Suprapubic skin (tissue), 4 donors: ENCODE measurements at regions not wholly inside any gene's neighbourhood (a gene's known extent, or its start where the extent isn't known, plus 50 kb on each side); places are given as distances from the start of the nearest gene placed in this dataset.

Source experiments
- DNase-seq, 2 donors: peaks; one replicate each; pipeline ENCODE4 v3.0.0-alpha.2; 2019; ENCODE audit warnings: low spot score in 2 of 2
- H3K27ac ChIP-seq: fragments of 200-600 bp; sonication (generic); one replicate; pipeline ENCODE4 v1.5.1; 2019
- H3K27me3 ChIP-seq: fragments of 200-600 bp; sonication (generic); one replicate; pipeline ENCODE4 v1.5.1; 2019
- H3K36me3 ChIP-seq: fragments of 200-600 bp; sonication (generic); one replicate; pipeline ENCODE4 v1.5.1; 2019
- H3K4me1 ChIP-seq: fragments of 200-600 bp; sonication (generic); one replicate; pipeline ENCODE4 v1.5.1; 2019
- H3K4me3 ChIP-seq: fragments of 200-600 bp; sonication (generic); one replicate; pipeline ENCODE4 v1.5.1; 2019; ENCODE audit warnings: mild to moderate bottlenecking
- H3K9me3 ChIP-seq: fragments of 200-600 bp; sonication (generic); one replicate; pipeline ENCODE4 v1.5.1; 2019
- EP300 ChIP-seq: sonication (generic); formaldehyde crosslinking; IDR thresholded peaks from one replicate; pipeline ENCODE4 v1.6.1; 2017; ENCODE audit warnings: antibody characterized with exemption
- POLR2A ChIP-seq, 2 donors: fragments of 450-650 bp; IDR thresholded peaks; one replicate each; pipeline ENCODE4 v1.6.1; 2017; ENCODE audit warnings: antibody characterized with exemption in 2 of 2, mild to moderate bottlenecking in 2 of 2, moderate library complexity in 2 of 2
- POLR2AphosphoS5 ChIP-seq, 3 donors: sonication (generic); formaldehyde crosslinking; IDR thresholded peaks; one replicate each; pipeline ENCODE4 v1.6.1; 2017; ENCODE audit warnings: antibody characterized with exemption in 3 of 3
- WGBS: methylation state at CpG from one replicate; pipeline ENCODE4 v1.1.5; 2018; 5-methylcytosine and 5-hydroxymethylcytosine counted together
- TF ChIP-seq, protein P1 (sequence below), 2 donors: fragments of 200-600 bp in 1 of 2; fragments of 450-650 bp in 1 of 2; sonication (generic) in 1 of 2; IDR thresholded peaks; one replicate each; pipeline ENCODE4 v1.5.1; 2016 to 2019; ENCODE audit warnings: antibody characterized with exemption in 2 of 2, mild to moderate bottlenecking in 1 of 2, moderate library complexity in 1 of 2

DNA sequence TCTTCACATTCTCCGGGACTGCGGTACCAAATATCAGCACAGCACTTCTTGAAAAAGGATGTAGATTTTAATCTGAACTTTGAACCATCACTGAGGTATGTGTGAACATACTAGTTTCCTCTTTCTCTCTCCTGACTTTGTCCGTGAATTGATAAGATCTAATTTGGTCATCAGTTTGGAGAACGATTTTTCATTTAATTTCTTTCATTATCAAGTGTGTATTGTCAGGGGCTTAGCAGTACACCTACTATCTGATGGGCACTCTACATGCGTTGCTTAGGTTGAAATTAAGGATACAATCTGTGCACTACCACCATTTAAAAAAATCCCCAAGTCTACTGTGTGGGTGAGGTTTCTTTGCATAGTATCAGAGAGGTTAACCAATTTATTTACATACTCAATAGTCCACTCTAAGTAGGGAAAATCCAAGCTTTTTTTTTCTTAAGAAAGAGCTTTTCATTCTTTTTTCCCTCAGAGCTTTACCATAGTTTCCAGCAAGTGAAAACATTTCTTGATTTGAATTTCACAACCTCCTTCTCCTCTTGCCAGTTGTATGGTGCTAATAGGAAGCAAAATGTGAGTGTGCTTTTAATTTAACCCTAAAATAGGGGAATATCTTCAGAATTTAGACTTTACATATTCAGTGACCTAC lies 105.4 kb upstream of the ESR1 start:
- H3K4me3 ChIP-seq: no peak overlapping the region
- no peaks in the 10 kb centered on the region for H3K36me3 ChIP-seq
- no peaks in the 10 kb centered on the region for H3K27me3 ChIP-seq
- no peak for DNase-seq
- no peaks in the 10 kb centered on the region for H3K9me3 ChIP-seq
- peaks cover 15% of the 10 kb centered on the region for H3K4me1 ChIP-seq
- TF ChIP-seq EP300 (no peak), POLR2AphosphoS5 (IDR thresholded peaks at IDR 0.05) (no peak), POLR2A (IDR thresholded peaks at IDR 0.05) (no peak)
- TF ChIP-seq, protein P1, sequence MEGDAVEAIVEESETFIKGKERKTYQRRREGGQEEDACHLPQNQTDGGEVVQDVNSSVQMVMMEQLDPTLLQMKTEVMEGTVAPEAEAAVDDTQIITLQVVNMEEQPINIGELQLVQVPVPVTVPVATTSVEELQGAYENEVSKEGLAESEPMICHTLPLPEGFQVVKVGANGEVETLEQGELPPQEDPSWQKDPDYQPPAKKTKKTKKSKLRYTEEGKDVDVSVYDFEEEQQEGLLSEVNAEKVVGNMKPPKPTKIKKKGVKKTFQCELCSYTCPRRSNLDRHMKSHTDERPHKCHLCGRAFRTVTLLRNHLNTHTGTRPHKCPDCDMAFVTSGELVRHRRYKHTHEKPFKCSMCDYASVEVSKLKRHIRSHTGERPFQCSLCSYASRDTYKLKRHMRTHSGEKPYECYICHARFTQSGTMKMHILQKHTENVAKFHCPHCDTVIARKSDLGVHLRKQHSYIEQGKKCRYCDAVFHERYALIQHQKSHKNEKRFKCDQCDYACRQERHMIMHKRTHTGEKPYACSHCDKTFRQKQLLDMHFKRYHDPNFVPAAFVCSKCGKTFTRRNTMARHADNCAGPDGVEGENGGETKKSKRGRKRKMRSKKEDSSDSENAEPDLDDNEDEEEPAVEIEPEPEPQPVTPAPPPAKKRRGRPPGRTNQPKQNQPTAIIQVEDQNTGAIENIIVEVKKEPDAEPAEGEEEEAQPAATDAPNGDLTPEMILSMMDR (IDR thresholded peaks at IDR 0.05): no peak
- 80% methylated on average over 5 of the region's 5 CpGs for WGBS
- H3K27ac ChIP-seq: no peak overlapping the region

GRCh38 chr6:151702851-151703658 lies 104.4 kb upstream of the ESR1 start:
- no peak overlapping the region for H3K4me3 ChIP-seq
- TF ChIP-seq EP300: no peak
- TF ChIP-seq, protein P1 (IDR thresholded peaks at IDR 0.05): no peak
- H3K27ac ChIP-seq: no peak overlapping the region
- peaks cover 15% of the 10 kb centered on the region for H3K4me1 ChIP-seq
- no peaks in the 10 kb centered on the region for H3K36me3 ChIP-seq
- H3K9me3 ChIP-seq: no peaks in the 10 kb centered on the region
- WGBS: 33% methylated on average over 5 of the region's 5 CpGs
- no peaks in the 10 kb centered on the region for H3K27me3 ChIP-seq
- DNase-seq: no peak

DNA sequence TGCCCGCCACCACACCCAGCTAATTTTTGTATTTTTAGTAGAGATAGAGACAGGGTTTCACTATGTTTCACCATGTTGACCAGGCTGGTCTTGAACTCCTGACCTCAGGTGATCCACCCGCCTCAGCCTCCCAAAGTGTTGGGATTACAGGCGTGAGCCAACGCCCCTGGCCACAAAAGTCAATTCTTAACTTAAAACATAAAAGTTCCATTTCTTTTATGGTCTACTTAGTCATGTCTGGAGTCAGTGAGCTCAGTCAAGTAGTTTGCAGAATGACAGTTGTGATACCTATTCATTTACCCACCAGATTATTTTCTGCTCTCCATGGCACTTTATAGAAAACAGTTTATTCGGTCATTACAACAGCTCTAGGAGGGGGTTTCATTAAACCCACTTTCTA lies 103.1 kb upstream of the ESR1 start:
- Histone ChIP-seq H3K4me3 (no peak overlapping the region), H3K36me3 (no peaks in the 10 kb centered on the region), H3K27me3 (no peaks in the 10 kb centered on the region), H3K4me1 (peaks cover 8% of the 10 kb centered on the region), H3K9me3 (no peaks in the 10 kb centered on the region), H3K27ac (no peak overlapping the region)
- TF ChIP-seq EP300 (no peak), POLR2A (IDR thresholded peaks at IDR 0.05) (no peak), POLR2AphosphoS5 (IDR thresholded peaks at IDR 0.05) (no peak)
- TF ChIP-seq, protein P1 (IDR thresholded peaks at IDR 0.05): no peak
- DNase-seq: no peak
- whole genome bisulfite sequencing: 91% methylated on average over 5 of the region's 5 CpGs

GRCh38 chr6:151705993-151706733 lies 101.3 kb upstream of the ESR1 start:
- no peak for DNase-seq
- TF ChIP-seq EP300 (no peak), POLR2A (IDR thresholded peaks at IDR 0.05) (no peak), POLR2AphosphoS5 (IDR thresholded peaks at IDR 0.05) (no peak)
- TF ChIP-seq, protein P1 (IDR thresholded peaks at IDR 0.05): no peak
- Histone ChIP-seq H3K27me3 (no peaks in the 10 kb centered on the region), H3K27ac (no peak overlapping the region), H3K4me1 (peaks cover 4% of the 10 kb centered on the region), H3K9me3 (no peaks in the 10 kb centered on the region), H3K36me3 (no peaks in the 10 kb centered on the region), H3K4me3 (no peak overlapping the region)
- WGBS: 92% methylated on average over 6 of the region's 6 CpGs

DNA sequence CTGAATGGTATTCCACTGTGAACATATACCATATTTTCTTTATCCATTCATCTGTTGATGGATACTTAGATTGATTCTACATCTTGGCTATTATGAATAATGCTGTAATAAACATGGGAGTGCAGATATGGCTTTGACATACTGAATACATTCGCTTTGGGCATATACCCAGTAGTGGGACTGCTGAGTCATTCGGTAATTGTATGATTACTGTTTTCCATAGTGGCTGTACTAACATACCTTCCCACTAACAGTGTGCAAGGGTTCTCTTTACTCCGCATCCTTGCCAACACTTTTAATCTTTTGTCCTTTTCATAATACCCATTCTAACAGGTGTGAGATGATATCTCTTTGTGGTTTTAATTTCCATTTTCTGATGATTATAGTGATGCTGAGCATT lies 98.2 kb upstream of the ESR1 start:
- no peak overlapping the region for H3K27ac ChIP-seq
- WGBS: 96% methylated on average over 3 of the region's 3 CpGs
- no peaks in the 10 kb centered on the region for H3K27me3 ChIP-seq
- H3K4me3 ChIP-seq: no peak overlapping the region
- no peak for DNase-seq
- no peaks in the 10 kb centered on the region for H3K9me3 ChIP-seq
- no peaks in the 10 kb centered on the region for H3K36me3 ChIP-seq
- TF ChIP-seq POLR2AphosphoS5 (IDR thresholded peaks at IDR 0.05): no peak
- no peak for TF ChIP-seq EP300
- TF ChIP-seq, protein P1 (IDR thresholded peaks at IDR 0.05): no peak
- no peak for TF ChIP-seq POLR2A (IDR thresholded peaks at IDR 0.05)
- H3K4me1 ChIP-seq: no peaks in the 10 kb centered on the region
